ENCODE measurements at regions not wholly inside any gene's neighbourhood (a gene's known extent, or its start where the extent isn't known, plus 50 kb on each side); places are given as distances from the start of the nearest gene placed in this dataset.

DNA sequence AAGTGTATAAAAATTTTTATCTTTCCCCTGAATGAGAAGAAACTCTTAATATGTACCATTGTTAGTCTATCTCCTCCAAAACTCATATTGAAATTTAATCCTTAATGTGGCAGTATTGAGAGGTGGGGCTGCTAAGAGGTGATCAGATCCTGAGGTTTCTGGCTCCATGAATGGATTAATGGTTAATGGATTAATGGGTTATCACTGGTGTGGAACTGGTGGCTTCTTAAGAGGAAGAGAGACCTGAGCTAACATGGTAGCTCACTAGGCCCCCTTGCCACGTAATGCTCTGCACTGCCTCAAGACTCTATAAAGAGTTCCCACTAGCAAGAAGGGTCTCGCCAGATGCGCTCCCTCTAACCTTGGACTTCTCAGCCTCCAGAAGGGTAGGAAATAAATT, 70.6 kb upstream of the ZBTB18 start:
- TF ChIP-seq, protein P1, sequence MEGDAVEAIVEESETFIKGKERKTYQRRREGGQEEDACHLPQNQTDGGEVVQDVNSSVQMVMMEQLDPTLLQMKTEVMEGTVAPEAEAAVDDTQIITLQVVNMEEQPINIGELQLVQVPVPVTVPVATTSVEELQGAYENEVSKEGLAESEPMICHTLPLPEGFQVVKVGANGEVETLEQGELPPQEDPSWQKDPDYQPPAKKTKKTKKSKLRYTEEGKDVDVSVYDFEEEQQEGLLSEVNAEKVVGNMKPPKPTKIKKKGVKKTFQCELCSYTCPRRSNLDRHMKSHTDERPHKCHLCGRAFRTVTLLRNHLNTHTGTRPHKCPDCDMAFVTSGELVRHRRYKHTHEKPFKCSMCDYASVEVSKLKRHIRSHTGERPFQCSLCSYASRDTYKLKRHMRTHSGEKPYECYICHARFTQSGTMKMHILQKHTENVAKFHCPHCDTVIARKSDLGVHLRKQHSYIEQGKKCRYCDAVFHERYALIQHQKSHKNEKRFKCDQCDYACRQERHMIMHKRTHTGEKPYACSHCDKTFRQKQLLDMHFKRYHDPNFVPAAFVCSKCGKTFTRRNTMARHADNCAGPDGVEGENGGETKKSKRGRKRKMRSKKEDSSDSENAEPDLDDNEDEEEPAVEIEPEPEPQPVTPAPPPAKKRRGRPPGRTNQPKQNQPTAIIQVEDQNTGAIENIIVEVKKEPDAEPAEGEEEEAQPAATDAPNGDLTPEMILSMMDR (IDR thresholded peaks at IDR 0.05) = no peak
- TF ChIP-seq POLR2A (IDR thresholded peaks at IDR 0.05) (no peak), EP300 (IDR thresholded peaks at IDR 0.05) (no peak), POLR2AphosphoS5 (IDR thresholded peaks at IDR 0.05) (no peak)
